GM12872 (cell line): ENCODE measurements at regions not wholly inside any gene's neighbourhood (a gene's known extent, or its start where the extent isn't known, plus 50 kb on each side); places are given as distances from the start of the nearest gene placed in this dataset.

Experiments
- TF ChIP-seq, protein P1 (sequence below): IDR thresholded peaks from 3 replicates; pipeline ENCODE4 v1.5.1; 2011; ENCODE audit warnings: low read depth, mild to moderate bottlenecking, low read length, moderate library complexity; ENCODE audit not compliant: insufficient read depth

DNA sequence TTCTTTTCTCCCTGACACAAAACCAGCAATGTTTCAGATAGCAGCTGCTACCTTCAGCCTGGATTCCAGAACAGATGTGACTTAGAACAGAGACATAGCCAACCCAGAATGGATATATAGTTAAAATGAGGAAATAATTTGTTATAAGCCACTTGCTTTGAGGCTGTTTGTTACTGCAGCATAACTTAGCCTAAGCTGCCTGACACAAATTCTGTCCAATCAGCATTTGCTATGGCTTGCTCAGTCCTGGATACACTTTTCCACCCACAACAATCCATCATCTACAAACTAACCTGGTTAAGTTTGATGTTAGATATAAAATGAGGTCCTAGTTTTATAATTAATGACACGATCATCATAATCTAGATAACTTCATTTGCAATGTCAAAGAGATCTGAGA lies 480.4 kb downstream of the NR4A2 start:
- TF ChIP-seq, protein P1, sequence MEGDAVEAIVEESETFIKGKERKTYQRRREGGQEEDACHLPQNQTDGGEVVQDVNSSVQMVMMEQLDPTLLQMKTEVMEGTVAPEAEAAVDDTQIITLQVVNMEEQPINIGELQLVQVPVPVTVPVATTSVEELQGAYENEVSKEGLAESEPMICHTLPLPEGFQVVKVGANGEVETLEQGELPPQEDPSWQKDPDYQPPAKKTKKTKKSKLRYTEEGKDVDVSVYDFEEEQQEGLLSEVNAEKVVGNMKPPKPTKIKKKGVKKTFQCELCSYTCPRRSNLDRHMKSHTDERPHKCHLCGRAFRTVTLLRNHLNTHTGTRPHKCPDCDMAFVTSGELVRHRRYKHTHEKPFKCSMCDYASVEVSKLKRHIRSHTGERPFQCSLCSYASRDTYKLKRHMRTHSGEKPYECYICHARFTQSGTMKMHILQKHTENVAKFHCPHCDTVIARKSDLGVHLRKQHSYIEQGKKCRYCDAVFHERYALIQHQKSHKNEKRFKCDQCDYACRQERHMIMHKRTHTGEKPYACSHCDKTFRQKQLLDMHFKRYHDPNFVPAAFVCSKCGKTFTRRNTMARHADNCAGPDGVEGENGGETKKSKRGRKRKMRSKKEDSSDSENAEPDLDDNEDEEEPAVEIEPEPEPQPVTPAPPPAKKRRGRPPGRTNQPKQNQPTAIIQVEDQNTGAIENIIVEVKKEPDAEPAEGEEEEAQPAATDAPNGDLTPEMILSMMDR = no peak

DNA sequence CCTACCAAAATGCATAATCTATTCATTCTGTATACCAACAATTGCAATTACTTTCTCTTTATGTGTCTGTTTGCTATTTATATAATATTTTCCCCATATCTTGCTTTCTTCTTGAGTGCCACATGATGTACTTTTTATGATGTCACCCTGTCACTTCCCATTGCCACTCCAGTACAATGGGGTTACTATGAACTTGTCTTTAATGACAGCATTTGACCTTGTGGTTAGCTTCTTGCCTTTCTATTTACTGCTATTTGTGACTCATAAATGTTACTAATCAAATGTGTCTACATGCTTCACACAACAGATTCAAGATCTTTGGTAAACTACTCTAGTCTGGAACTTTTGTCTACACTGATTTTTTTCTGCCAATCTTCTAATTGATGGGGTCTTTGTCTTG lies 486.3 kb downstream of the NR4A2 start:
- TF ChIP-seq, protein P1 = no peak

DNA sequence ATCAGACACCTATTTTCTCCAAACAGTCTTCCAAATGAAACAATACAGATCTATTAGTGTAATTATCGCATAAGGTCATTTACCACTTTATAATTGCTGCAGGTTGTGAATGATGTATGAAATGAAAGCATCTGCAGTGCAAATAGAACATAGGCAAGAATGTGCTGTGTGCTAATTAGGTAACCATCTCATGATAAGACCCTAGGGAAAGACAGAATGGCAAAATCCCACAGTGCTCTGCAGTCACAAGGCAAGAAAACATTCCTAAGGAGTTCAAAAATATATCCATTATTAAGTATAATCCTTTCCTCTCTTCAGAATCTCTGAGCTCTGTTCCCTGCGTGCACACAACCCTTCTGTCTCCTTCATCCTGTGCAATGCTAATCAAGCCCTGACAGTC lies 488.1 kb downstream of the NR4A2 start:
- TF ChIP-seq, protein P1 = no peak

DNA sequence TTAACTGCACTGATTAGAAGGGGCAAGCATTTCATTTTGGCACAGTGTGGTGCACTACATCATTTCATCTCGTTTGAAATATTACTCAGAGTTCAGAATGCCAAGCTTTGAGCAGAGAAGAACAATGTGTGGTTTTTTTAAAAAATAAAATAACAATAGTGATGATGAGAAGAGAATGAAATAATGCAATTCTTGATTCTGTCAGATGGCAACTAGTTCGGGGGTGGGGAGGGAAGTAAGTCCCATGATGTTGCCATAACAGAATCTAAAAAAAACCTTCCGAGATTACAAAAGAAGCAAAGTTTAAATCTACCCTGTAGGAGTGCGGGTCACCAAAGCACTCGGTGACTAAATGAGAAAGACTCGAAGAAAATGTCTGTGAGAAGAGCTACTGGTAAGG lies 490.4 kb downstream of the NR4A2 start:
- TF ChIP-seq, protein P1 = no peak

DNA sequence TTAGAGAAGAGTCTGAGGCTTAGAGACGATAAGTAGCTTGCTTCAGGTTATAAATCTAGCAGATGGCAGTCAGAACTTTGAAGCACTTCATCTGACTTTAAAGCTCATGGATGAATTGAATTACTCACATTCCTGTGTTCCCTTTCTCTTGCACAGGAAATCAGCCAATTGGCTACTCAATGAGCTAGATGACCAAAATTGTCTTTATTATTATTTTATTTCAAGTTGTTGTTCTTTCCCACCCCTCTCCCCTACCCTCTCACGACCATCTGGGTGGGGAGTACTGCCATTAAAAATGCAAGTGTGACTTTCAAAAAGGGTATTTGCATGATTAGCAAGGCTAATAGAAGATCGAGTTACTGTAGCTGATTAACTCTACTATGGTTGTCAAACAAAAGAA lies 491.1 kb downstream of the NR4A2 start:
- TF ChIP-seq, protein P1 = no peak

DNA sequence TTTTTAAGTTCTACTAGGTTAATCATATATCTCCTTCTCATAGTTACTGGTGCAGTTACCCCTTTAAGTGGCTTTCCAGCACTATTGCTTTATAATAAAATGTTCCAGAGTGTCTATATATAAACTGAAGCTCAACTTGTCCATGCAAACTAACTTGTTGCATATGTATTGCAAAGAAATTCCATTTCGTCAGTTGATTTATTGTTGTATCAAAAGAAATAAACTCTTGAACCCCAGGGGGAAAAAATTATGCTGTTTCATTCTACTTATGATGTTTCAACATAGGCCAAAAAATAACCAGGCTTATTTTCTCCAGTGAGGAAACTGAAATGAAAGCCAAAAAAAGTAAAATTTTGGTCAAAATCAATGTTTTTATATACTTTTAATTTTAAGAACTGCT lies 491.9 kb downstream of the NR4A2 start:
- TF ChIP-seq, protein P1 = no peak

DNA sequence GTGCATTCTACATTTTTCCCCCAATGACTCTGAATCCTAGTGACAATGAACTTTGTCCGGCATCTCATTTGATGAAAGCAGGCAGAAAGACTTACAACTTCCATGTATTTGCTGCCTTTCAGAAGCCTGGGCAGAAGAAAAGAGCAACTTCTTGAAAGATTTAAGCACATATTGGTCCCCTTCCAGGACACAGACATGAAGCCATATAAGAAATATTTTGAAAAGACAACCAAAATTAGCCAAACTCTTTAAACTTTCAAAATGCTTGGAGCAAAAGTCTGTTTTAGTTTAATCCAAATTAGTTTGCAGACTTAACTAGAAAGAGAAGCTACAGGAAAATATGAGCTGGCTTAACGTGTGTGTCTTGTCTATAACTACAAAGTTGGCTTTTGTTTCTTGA lies 492.5 kb downstream of the NR4A2 start:
- TF ChIP-seq, protein P1 = no peak

DNA sequence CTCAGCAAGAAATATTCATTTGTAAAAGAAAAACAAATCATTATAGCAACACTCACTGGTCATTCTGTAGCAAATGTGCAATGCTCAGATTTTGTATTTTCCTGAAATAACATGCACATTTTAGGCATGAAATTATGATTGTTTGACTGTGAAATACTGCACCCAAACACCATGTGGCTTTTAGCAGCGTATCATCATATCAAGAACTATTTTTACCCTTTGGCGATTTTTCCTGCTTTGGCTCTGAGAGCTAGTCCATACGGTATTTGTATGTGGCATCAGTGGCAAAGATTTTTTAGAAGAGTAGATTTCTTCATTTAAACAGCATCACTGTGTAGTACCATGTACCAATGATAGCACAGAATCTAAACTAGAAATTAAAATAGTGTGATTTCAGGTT lies 493.1 kb downstream of the NR4A2 start:
- TF ChIP-seq, protein P1 = no peak
